Central memory CD4-positive, alpha-beta T cell (primary cell): ENCODE measurements at regions not wholly inside any gene's neighbourhood (a gene's known extent, or its start where the extent isn't known, plus 50 kb on each side); places are given as distances from the start of the nearest gene placed in this dataset.
"Not testable (repeated sequence)": the region's sequence is repeated elsewhere in the genome, so short reads cannot be mapped to it uniquely, and the experiment has no call there.

Experiments used
- DNase-seq: peaks from one replicate; pipeline ENCODE4 v3.0.0; 2022

DNA sequence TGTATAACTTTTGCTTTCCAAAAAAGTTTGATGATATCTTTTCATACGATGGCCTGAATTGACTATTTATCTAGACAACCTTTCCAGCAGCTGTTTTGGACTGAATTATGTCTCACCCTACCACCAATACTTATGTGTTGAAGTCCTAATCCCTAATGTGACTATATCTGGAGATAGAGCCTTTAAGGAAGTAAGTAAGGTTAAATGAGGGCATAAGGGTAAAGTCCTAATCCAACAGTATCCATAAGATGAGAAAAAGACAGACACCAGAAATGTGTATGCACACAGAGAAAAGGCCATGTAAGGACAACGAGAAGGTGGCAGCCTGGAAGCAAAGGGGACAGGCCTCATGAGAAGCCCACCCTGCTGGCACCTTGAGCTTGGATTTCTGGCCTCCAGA, 86.6 kb upstream of the PPARGC1A start:
- no peak for DNase-seq

DNA sequence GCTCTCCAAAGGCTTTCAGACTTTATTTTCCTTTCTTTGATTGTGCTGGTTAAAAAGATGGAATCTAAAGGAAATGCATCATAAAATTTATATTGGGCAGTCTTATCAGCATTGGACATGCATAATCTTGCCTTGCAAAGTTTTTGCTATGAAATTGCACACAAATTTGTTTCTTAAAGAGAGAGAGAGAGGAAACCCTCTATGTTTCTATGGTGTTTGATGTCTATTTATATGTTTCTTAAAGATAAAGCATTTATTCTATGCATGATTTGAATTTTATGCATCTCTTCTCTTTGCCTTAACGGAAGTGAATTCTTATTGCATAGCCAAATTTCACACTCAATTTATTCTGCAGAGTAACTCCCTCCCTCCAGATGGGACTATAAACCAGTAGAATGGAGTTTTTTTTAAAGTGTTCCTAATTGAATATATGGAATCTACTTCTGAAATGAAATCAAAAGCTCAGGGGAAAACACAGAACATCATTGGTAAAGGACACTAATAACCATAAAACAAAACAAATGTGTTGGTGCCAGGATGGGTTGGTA, 83.5 kb upstream of the PPARGC1A start:
- DNase-seq = no peak

DNA sequence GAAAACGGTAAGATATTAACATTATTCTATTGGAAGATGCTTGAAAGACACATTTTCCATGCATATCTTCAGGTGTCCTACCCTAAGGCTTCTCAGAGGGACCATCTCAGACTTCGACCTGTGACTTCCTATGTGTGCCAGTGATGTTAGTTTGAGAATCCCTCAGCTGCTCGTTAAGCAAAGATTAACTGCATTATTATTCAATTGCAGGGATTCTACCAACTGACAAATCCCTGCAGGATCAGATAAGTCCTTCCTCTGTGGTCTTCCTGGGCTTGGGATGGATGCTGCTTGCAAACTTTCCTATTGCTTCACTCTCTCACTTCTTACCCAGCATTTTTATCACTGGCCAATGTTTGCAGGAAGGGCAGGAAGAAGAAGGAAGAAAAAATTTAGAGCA, 83.0 kb upstream of the PPARGC1A start:
- no peak for DNase-seq

DNA sequence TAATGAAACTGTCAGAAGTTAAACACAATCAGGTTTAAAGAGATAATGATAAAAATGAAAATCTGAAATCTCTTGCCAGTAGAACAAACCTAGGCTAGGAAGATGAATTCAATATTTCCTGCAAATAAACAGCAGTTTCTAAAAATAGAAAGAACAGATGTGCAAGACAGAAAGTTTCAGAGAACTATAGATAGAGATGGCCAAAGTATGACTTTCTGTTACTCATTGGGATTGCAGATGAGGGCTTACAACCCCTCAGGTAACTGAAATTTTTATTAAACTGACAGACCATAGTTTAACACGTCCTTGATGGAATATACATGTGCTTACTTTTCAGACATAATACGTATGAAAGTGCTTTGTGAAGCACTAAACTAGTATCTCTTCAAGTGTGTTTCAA, 82.3 kb upstream of the PPARGC1A start:
- DNase-seq = no peak

DNA sequence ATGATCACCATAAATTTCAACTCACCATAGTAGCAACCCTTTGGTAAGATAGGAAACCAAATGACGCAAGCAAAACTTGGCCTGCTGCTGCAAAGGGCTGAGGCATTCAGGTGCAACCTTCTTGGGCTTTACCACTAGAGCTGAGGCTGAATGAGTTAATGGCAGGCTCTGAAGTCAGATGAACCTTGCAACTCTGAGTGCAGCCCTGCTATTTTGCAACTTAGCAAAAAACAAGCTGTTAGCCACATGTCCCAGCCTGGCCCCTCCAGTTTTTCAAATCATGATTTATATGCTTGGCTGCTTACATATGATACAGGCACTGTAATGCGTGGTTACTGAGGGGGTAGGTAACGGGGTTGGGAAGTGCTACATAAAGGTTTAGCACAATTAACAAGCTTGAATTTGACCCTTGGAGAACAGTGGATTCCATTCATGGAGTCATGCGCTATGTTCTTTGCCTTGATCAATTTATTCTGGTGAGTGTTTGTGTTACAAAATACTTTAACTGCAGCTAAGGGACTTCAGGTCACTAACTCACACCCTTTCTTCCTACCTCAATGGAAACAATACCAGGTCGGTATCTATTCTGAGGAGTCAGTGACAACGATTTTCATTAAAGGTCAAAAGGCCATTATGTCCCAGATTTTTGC, 80.5 kb upstream of the PPARGC1A start:
- DNase-seq = no peak

DNA sequence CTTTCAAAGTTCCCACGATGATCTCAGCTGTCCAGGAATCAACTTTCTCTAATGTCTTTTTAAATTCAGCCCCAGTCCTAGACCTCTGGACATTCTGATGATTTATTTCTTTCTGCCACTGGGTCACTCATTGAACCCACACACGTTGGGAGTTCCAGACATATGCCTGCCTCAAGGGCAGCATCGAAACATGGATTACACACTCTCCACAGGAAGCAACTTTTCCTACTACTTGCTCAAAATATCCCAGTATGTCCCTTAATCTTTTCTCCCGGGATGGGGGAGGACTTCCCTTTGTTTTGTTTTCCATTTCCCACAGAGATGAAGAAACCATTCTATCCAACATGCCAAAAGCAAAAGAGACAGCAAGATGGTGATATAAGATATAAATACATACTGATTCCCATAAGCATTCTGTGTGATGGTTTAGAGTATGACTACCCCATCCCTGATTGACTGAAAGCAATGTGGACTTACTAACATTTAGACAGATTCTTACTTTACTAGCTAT, 79.8 kb upstream of the PPARGC1A start:
- no peak for DNase-seq

DNA sequence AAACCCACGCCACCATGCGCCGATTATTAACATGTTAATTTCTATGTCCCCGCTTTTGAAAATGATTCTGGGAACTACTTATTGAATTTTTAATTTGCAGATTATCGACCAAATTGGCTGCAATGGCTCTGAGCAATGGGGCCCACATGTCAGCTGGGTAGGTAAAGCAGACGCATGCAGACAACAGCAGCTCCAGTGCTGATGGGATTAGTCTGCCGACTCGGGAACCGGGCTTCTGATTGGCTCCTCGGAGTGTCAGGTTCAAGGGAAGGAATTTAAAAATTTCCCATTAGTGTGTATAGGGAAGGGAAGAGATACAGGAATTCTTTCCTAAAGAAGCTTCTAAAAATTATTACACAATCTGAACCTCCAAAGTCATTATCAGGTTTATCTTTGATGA, 77.4 kb upstream of the PPARGC1A start:
- no peak for DNase-seq

DNA sequence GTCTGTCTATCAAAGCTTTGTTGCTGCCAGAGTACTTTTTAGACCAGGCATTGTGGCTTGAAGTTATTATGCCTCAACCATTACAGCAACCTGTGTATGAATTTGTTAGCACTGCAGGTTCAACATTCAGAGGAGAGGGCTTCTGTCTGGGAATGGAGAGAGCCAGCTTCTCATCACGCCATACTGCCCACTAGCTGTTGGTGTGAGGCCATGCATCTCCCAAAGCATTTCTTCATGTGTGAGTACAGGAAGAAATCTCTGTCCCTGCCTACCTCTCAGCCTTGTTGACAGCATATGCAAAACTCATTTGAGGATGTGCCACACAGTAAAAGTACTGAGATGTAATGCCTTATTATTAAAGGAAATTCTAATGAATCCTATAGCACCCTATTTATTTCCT, 76.9 kb upstream of the PPARGC1A start:
- DNase-seq = no peak

DNA sequence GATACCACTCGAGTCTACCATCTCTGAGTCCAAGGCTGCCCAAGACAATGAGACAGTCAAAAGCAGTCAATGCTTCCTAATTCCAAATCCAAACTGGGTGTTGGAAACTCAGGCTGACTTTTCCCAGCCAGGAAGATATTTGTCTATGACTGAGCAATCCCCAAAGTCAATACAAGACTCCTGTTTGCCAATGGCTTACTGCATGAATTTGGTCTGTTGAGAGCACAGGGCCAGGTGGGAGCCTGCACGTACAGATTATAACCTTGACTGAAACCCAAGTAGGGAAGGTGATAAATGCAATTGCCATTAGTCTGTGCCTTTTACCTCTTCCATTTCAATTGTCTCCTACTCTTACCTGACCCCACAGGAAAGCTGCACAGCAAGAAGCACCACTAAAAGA, 72.6 kb upstream of the PPARGC1A start:
- DNase-seq = no peak

DNA sequence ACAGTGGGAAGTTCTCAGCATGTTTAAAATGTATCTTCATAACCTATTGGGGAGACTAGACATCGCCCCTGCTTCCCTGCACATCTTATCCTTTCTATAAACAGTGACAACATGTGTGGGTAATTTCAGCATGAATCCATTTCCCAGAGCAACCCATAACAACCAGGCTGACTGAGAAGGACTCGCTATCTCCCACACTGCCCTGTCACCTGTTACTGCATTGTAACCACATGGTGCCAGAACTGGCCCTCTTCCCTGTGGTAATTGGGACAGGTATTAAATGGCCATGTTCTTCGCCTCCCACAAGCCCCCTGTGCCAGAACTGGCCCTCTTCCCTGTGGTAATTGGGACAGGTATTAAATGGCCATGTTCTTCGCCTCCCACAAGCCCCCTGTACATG, 71.5 kb upstream of the PPARGC1A start:
- not testable (repeated sequence) for DNase-seq

DNA sequence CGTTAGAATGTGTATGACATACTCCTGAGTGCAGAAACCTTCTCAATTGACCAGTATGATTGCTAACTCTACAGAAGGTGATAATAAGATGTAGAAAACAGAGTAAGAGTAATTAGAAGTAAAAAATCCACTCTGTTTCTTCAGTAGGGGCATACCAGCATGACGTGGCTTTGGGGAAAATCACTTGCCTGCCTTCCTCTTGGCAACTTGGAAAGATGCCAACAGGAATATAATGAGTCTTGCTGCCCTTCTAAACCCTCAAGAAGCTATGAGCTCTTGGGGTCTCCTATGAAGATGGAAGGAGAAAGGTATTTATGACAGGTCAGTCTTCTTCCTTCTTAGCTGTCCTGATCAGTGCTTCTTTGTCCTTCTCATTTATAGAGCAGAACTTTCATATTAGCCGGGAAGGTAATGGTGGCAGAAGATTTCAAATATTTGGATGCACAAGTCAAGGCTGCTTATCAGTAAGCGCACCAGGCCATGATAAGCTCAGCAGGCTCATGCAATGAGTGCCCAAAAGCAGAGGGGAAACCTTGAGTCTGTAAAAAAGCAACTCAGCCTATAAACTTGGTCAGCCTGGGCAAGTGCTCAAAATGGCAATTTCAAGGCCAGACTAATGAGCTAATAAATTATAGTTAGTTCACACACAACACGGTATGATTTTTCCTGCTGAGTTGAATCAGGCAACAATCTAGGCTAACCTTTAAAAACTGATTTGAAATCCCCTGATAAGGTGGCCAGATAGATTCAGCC, 69.7 kb upstream of the PPARGC1A start:
- no peak for DNase-seq

DNA sequence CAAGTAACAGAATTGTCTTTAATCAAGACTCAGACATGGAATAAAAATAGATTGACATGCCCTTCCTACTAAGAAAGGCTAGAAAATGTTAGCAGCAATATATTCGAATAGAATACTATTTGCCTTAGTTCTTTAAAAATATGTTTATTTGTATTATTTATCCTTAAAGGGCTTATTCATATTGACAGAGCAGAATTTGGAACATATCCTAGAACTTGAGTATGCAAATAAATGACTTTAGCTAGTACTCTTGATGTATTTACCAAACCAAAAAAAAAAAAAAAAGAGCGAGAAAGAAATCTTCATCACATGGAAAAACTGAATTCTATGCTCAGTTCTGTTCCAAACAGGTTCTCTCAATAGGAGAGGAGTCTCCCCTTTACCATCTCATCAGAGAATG, 68.9 kb upstream of the PPARGC1A start:
- DNase-seq = no peak

DNA sequence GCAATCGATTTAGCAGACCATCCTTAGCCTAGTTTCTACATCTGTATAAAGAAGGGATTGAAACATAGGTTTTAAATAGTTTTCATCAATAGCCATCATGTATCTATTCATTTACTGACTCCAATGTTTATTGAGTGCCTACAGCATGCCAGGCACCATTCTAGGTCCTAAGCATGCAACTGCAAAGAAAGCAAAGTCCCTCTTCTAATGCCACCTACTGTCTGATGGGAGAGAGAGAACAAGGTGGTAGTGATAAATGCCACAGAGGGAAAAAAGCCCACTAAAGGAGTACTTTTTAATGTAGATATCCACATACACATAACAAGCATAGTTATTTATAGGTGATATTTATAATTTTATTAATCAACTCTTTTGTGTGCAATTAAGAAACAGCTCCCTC, 67.6 kb upstream of the PPARGC1A start:
- no peak for DNase-seq

DNA sequence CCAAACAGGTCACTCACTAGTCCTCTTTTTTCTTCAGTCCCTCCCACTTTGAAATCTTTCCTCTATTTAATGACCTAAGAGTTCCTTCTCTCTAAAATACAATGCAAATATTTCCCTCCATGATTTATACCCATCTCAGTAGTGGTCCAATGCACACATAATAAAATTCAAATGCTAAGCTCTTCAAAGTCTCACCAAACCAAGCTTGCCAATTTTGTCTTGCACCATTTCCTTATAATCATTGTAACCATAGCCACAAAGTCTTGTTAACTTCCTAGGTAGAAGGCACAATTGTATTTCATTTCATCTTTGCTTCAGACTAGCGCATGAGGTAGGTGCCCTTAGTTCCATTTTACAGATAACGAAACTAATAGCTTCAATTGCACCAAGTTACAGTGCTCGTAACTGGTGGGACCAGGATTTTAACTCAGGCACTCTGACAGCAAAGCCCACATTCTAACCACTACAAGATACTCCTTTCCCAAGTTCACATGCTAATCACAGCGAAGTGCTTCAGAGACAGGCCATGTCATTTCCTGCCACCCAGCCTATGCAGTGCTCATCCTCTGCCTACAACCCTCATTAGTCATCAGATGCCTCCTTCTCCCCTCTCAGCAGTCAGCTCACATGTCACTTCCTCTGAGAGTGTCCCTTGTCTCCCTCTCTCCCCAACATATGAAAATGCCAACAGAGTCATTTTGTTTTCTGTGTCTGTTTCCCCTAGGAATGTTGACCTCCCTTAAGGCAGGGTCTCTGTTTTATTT, 66.9 kb upstream of the PPARGC1A start:
- no peak for DNase-seq

DNA sequence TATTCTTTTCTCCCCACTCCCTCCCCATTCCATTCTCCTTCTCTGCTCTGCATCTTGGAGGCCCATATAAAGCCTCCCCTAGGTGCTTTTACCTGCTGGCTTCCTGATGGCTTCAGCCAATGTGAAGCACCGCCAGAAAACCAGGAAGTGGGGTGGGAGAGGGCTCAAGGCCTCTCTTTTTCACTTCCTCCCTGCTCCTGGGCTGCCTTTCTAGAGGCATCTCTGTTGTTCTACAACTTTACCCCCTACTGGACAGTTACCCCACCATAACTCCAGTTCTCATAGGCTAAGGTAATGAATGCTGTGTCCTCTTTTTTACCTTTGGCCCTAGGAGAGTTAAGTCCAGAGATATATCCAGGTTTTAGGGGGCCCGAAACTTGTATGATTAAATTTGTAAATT, 62.4 kb upstream of the PPARGC1A start:
- DNase-seq = no peak

DNA sequence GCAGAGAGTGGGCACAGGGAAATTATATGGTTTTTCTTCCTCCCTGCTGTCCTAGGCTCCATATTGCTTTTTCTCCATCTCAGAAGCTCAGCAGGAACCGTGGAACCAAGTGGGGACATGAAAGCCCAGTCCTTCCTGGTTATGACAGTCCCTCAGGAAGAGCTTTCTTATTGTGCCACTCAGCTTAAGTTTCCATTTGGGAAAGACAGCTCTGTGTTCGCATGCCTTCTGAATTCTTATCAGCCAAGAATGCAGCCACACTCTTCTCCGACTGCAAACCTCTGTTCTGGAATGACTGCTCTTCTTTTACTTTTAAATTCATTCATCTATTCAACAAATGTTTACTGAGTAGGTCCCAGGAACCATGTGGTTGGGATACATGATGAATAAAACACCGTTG, 58.0 kb upstream of the PPARGC1A start:
- no peak for DNase-seq

DNA sequence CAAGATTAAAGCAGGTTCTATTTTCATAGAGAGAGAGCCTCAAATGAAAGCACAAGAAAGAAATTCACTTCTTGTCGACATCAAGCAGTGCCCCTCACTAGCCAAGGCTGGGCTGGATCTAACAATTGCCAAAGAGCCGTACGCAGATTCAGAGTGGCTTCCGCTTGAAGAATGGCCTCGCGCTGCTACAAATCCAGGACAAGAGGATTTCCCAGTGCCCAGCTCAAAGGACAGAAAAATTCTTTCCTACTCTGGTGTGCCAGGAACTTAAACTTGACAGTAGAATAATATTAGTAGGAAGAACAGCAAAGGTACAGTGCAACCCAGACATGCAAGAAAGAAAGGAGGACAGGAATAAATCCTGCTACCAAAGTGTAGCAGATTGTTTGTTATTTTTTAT, 56.5 kb upstream of the PPARGC1A start:
- no peak for DNase-seq

DNA sequence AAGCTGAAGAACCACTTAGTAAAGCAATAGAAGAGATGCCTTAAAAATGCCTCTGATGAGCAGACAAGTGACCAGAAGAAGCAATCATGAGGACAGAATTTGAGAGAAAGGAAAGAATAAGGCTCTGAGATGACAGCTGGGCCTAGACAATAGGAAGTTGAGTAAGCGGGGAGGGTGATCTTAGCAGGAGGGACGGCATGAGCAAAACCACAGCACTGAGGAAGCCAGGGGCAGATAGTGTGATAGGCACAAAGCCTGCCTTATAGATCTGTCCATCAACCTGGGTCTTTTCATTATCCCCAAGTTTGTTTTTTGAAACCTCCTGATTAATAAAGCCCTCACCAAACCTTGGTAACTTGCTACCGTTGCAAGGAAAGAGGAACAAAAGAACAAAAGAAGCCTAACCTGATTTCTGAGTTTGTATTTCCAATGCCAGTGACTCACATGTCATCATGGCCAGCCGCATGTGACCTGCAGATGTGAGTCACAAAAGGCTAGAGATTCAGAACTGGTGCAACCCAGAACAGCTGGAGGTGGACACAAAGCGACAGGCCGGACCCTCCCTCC, 55.7 kb upstream of the PPARGC1A start:
- no peak for DNase-seq

DNA sequence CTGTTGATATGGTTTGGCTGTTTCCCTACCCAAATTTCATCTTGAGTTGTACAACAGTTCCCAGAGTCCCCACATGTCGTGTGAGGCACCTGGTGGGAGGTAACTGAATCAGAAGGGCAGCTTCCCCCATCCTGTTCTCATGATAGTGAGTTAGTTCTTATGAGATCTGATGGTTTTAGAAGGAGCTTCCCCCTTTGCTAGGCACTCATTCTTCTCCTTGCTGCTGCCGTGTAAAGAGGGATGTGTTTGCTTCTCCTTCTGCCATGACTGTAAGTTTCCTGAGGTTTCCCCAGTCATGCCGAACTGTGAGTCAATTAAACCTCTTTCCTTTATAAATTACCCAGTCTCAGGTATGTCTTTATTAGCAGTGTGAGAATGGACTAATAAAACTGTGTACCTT, 54.7 kb upstream of the PPARGC1A start:
- DNase-seq = not testable (repeated sequence)

DNA sequence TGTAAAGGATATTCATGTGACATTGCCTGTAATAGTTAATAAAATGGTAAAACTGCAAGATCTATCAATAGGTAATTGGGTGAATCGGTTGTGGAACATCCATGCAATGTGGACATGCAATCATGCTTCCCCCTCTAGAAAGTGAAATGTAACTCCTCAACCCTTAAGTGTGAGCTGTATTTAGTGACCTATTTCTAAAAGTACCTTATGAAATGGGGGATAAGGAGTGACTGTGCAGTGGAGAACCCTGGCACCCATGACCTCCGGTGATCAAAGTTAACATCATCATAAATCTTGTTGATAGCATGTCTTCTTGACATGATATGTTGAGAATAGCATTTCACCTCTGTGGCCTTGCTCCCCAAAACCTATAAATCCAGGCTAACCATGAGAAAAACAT, 53.6 kb upstream of the PPARGC1A start:
- no peak for DNase-seq

DNA sequence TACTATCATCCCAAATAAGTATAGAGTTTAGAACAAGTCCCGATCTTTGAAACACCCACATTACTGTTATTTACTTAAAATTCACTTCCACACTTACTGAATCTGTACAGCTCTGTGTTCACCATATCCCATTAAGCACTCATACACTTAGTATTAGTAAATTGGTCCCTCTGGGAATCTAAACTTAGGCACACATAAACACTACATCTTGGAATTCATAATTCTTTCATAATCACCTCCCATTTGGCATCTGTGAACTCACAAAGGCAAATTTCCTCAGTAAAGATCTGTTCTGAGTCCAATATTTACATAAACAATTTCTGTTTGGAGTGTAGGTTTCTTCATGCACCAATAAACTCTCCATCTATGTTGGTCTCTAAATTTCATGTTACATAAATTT, 52.6 kb upstream of the PPARGC1A start:
- no peak for DNase-seq
